ENCODE measurements at regions not wholly inside any gene's neighbourhood (a gene's known extent, or its start where the extent isn't known, plus 50 kb on each side); places are given as distances from the start of the nearest gene placed in this dataset.

- TF ChIP-seq, protein P1, sequence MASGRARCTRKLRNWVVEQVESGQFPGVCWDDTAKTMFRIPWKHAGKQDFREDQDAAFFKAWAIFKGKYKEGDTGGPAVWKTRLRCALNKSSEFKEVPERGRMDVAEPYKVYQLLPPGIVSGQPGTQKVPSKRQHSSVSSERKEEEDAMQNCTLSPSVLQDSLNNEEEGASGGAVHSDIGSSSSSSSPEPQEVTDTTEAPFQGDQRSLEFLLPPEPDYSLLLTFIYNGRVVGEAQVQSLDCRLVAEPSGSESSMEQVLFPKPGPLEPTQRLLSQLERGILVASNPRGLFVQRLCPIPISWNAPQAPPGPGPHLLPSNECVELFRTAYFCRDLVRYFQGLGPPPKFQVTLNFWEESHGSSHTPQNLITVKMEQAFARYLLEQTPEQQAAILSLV (tag; IDR thresholded peaks at IDR 0.05), result no peak
- TF ChIP-seq ETS1 (conservative IDR thresholded peaks at IDR 0.05; ENCODE audit: control insufficient read depth, low read depth, low read length) (no peak), SMARCC2 (IDR thresholded peaks at IDR 0.05; ENCODE audit: low read depth) (no peak), RBBP5 (IDR thresholded peaks at IDR 0.05; ENCODE audit: borderline replicate concordance, insufficient read depth, low read length, poor library complexity, severe bottlenecking) (peak; percentile 34), ZNF324 (CRISPR knock-in tag; IDR thresholded peaks at IDR 0.05) (no peak), U2AF1 (optimal IDR thresholded peaks at IDR 0.05; ENCODE audit: low read depth, low read length) (no peak), CREM (IDR thresholded peaks at IDR 0.05; ENCODE audit: low read depth) (peak; percentile 56; the same call in 1 of the 2 replicates), PHF8 (IDR thresholded peaks at IDR 0.05; ENCODE audit: borderline replicate concordance, low read length) (peak; percentile 46; the same call in 1 of the 2 replicates), ZNF239 (CRISPR knock-in tag; IDR thresholded peaks at IDR 0.05) (no peak), NFRKB (IDR thresholded peaks at IDR 0.05; ENCODE audit: low read depth) (0 out of 2 replicates have a peak, but pooled peaks have one; percentile 61), HMGN3 (IDR thresholded peaks at IDR 0.05; ENCODE audit: borderline replicate concordance, extremely low read depth, insufficient read length, low read depth, low read length) (peak; percentile 50), POLR2A (conservative IDR thresholded peaks at IDR 0.05) (0 out of 2 replicates have a peak, but pooled peaks have one; percentile 54), ARID1B (IDR thresholded peaks at IDR 0.05) (peak; percentile 45), HDAC3 (IDR thresholded peaks at IDR 0.05; ENCODE audit: borderline replicate concordance, partially characterized antibody) (no peak), SAFB2 (IDR thresholded peaks at IDR 0.05; ENCODE audit: borderline replicate concordance, low read depth, low read length, severe bottlenecking) (no peak), ZNF217 (CRISPR knock-in tag; IDR thresholded peaks at IDR 0.05) (no peak), ZNF316 (IDR thresholded peaks at IDR 0.05) (no peak)
- TF ChIP-seq, protein P2, sequence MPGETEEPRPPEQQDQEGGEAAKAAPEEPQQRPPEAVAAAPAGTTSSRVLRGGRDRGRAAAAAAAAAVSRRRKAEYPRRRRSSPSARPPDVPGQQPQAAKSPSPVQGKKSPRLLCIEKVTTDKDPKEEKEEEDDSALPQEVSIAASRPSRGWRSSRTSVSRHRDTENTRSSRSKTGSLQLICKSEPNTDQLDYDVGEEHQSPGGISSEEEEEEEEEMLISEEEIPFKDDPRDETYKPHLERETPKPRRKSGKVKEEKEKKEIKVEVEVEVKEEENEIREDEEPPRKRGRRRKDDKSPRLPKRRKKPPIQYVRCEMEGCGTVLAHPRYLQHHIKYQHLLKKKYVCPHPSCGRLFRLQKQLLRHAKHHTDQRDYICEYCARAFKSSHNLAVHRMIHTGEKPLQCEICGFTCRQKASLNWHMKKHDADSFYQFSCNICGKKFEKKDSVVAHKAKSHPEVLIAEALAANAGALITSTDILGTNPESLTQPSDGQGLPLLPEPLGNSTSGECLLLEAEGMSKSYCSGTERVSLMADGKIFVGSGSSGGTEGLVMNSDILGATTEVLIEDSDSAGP (CRISPR knock-in tag; IDR thresholded peaks at IDR 0.05), result peak; percentile 18; the same call in 1 of the 2 replicates
- TF ChIP-seq, protein P3, sequence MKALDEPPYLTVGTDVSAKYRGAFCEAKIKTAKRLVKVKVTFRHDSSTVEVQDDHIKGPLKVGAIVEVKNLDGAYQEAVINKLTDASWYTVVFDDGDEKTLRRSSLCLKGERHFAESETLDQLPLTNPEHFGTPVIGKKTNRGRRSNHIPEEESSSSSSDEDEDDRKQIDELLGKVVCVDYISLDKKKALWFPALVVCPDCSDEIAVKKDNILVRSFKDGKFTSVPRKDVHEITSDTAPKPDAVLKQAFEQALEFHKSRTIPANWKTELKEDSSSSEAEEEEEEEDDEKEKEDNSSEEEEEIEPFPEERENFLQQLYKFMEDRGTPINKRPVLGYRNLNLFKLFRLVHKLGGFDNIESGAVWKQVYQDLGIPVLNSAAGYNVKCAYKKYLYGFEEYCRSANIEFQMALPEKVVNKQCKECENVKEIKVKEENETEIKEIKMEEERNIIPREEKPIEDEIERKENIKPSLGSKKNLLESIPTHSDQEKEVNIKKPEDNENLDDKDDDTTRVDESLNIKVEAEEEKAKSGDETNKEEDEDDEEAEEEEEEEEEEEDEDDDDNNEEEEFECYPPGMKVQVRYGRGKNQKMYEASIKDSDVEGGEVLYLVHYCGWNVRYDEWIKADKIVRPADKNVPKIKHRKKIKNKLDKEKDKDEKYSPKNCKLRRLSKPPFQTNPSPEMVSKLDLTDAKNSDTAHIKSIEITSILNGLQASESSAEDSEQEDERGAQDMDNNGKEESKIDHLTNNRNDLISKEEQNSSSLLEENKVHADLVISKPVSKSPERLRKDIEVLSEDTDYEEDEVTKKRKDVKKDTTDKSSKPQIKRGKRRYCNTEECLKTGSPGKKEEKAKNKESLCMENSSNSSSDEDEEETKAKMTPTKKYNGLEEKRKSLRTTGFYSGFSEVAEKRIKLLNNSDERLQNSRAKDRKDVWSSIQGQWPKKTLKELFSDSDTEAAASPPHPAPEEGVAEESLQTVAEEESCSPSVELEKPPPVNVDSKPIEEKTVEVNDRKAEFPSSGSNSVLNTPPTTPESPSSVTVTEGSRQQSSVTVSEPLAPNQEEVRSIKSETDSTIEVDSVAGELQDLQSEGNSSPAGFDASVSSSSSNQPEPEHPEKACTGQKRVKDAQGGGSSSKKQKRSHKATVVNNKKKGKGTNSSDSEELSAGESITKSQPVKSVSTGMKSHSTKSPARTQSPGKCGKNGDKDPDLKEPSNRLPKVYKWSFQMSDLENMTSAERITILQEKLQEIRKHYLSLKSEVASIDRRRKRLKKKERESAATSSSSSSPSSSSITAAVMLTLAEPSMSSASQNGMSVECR (CRISPR knock-in tag; IDR thresholded peaks at IDR 0.05), result peak; percentile 41; the same call in 1 of the 2 replicates
Measured at GRCh38 chr2:47272031-47272864, 95.9 kb upstream of the CALM2 start (continued).

All from K562 (cell line).